8988T (cell line): ENCODE measurements at regions not wholly inside any gene's neighbourhood (a gene's known extent, or its start where the extent isn't known, plus 50 kb on each side); places are given as distances from the start of the nearest gene placed in this dataset.
"Not testable (repeated sequence)": the region's sequence is repeated elsewhere in the genome, so short reads cannot be mapped to it uniquely, and the experiment has no call there.

Experiments used
- DNase-seq: peaks from one replicate; pipeline ENCODE4 v3.0.0; 2011

GRCh38 chr12:105854071-105854470 lies 284.7 kb downstream of the NUAK1 start:
- no peak for DNase-seq

- DNase-seq, result no peak
These were observed 283.2 kb downstream of the NUAK1 start for GRCh38 chr12:105855361-105856047.

- no peak for DNase-seq
These were observed 282.7 kb downstream of the NUAK1 start for GRCh38 chr12:105856048-105856405.

DNA sequence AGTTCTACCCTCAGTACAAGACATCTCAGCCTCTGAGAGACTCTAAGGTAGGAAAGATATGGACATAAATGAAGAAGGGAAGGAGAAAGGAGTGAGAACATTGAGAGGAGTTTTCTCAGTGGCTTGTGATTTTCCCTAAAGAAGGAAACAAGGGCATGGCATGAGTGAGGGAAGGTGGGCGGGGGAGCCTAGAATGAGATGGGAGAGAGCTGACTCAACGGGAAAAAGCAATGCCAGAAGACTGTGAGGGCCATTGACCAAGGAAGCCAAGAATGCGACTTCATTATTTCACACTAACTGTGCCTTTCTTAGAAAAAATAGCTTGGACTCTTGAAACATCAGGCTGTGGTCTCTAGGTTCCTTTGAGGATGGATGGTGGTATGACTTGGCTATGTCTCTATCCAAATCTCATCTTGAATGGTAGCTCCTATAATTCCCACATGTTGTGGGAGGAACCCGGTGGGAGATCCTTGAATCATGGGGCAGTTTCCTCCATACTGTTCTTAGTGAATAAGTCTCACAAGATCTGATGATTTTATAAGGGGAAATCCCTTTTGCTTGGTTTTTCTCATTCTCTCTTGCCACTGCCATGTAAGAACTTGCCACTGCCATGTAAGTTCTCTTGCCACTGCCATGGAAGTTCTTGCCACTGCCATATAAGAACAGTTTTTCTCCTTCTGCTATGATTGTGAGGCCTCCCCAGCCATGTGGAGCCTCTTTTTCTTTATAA lies 279.6 kb downstream of the NUAK1 start:
- DNase-seq, result no peak

DNA sequence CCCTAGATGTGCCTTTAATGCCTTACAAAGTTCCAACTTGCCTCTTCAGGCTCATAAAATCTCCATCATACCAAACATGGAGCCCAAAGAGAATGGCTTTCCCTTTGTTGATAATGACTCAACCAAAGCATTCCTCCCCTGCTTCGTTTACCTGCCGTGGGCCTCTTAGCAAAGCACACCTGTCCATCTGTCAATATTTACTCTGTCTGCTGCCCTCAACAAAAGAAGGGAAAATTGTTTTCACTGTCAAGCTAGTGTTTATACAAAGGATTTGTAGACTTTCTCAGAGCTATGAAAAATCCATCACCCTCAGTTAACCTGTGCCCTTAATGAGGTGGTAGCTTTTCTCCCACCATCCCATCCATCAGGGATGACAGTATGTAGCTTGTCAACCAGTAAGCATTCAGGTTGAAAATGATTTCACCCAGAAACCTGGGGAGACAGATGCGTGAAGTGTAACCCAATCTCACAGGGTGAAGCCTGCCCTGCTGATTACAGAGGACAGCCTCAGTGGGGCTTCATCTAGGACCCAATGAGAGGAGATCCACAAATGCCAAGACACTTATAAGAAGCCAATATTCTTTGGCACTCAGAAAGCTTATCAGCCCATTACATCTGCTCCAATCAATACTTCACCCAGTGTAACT lies 278.1 kb downstream of the NUAK1 start:
- no peak for DNase-seq

DNA sequence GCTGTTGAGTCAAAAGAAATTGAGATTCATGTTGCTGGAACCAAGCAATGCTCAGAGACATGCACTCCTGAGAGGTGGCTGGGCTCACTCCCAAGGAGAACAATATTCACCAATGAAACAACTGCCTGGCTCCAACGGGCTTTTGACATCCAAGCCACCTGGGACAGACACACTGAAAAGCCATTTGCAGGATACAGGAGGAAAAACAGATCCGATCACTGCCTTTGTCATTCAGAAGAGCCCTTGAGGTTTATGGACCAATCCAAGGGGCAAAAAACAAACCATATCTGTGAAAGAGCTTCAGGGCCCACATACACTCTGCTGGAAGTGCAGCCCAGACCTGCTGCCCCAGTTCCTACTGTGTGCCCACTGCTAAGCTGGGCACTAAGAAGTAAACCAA lies 277.5 kb downstream of the NUAK1 start:
- no peak for DNase-seq

DNA sequence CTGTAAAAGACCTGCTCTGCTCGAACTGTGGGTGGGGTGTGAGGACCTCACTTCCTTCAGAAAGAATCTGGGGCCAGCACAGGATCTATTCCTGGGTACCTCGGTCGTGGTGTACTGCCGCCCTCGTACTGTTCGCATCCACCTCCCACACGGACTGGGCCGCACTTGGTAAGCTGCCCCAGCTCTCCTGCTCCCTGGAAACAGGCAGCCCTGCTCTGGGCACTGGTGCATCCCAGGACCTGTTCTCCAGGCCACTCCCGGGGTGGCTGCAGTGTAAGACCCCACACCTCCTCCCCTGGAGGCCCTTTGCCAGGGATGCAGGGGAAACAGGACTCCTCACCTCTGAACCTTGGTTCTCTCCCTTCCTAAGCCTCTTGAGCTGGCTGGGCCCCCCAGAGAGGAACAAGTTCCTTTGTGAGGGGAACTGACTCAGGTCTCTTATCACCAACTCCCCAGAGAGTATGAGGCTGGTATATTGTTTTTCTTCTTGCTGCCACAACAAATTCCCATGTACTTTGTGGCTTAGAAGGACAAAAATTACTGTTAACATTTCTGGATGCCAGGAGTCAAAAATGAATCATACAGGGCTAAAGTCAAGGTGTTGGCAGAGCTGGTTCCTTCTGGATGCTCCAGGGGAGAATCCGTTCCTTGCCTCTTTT lies 276.5 kb downstream of the NUAK1 start:
- DNase-seq, result no peak

- DNase-seq, result no peak
These were observed 274.4 kb downstream of the NUAK1 start for GRCh38 chr12:105864316-105864715.

DNA sequence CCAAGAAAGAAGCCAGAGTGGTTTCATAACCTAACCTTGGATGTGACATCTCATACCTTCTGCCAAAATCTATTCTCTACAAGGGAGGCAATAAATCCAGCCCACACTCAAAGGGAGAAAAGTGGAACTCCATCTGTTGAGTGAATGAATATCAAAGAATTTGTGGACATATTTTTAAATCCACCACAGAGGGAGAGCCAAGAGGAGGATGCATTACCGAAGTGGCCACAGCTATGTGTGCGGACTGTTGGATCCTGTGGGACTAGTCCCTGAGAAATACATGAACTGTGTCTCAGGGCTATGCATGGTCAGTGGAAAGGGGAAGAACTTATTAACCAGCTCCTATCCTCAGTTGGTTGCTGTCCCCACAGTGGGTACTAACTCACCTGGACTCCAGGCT lies 273.9 kb downstream of the NUAK1 start:
- no peak for DNase-seq

GRCh38 chr12:105865886-105866285 lies 272.9 kb downstream of the NUAK1 start:
- DNase-seq, result no peak

- no peak for DNase-seq
These were observed 264.6 kb downstream of the NUAK1 start for GRCh38 chr12:105874121-105874520.

- DNase-seq, result no peak
These were observed 262.3 kb downstream of the NUAK1 start for GRCh38 chr12:105876396-105876927.

GRCh38 chr12:105878964-105879363 lies 259.8 kb downstream of the NUAK1 start:
- DNase-seq, result no peak

DNA sequence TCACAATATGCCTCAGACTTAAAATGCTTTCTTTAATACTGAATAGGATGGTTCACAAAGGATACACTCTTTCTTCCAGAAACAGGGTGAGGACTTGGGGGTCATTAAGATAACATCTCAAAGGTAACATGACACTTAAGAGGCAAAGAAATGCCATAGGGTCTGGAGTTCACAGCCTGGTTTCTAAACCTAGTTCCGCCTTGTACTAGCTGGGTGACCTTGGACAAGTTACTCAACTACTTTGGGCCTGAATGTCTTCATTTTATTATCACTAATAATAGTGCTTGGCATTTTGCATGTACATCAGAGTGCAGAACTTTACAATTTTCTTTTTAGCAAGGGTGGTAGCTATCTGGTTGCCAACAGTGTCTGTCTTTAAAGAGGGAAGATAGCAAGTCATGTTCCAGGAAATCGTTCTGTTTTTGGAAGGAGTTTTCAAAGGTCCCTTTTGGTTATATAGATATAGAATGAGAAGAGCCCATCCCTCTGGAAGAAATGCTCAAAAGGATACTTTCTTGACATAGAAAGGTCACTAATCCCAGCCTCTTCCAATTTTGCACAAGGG lies 257.8 kb downstream of the NUAK1 start:
- DNase-seq, result no peak

- DNase-seq, result no peak
These were observed 256.4 kb downstream of the NUAK1 start for GRCh38 chr12:105882404-105882803.

DNA sequence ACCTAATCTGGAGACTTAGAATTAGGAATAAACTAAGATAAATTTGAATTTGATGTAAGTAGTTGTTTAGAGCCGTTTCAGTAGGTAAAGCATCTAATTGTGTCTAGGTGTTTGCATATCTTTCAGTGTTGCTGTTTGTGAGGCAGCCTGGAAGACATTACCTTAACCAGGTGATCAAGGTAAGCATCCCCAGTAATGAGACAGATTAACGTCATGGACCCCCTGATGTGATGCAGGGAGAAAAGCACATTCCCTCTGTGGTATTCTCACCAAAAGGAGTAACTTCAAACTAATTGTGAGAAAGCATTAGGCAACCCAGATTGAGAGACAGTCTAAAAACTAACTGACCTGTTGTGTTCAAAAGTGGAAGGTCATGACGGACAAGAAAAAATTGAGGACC lies 251.6 kb downstream of the NUAK1 start:
- DNase-seq, result no peak

- DNase-seq, result no peak
These were observed 250.1 kb downstream of the NUAK1 start for GRCh38 chr12:105888696-105889095.

- DNase-seq, result no peak
These were observed 246.3 kb downstream of the NUAK1 start for GRCh38 chr12:105892362-105892910.

GRCh38 chr12:105895197-105895832 lies 243.4 kb downstream of the NUAK1 start:
- not testable (repeated sequence) for DNase-seq

GRCh38 chr12:105897311-105897725 lies 241.4 kb downstream of the NUAK1 start:
- no peak for DNase-seq

- DNase-seq, result not testable (repeated sequence)
These were observed 240.5 kb downstream of the NUAK1 start for GRCh38 chr12:105898271-105898670.

- DNase-seq, result no peak
These were observed 239.2 kb downstream of the NUAK1 start for GRCh38 chr12:105899589-105899988.
